ENCODE measurements at regions not wholly inside any gene's neighbourhood (a gene's known extent, or its start where the extent isn't known, plus 50 kb on each side); places are given as distances from the start of the nearest gene placed in this dataset.

- no peak overlapping the region for H3K4me3 Mint-ChIP-seq
- Histone ChIP-seq H3K4me1 (ENCODE audit: insufficient read depth, low read length) (no peaks in the 10 kb centered on the region), H4K91ac (ENCODE audit: insufficient read length, low read depth, low read length) (no peak overlapping the region), H3T11ph (ENCODE audit: low read length) (no peak overlapping the region), H2BK12ac (ENCODE audit: insufficient read length, low read depth, low read length) (no peak overlapping the region), H3K18ac (ENCODE audit: insufficient read length, low read depth, low read length) (no peak overlapping the region), H4K8ac (replicated peaks; ENCODE audit: insufficient read length, low read depth, low read length) (no peak overlapping the region), H3K4me2 (ENCODE audit: insufficient read depth, insufficient read length, low read length) (no peak overlapping the region), H2AK5ac (ENCODE audit: insufficient read length, low read length) (no peak overlapping the region), H2BK120ac (ENCODE audit: low read depth, low read length, poor library complexity, severe bottlenecking) (no peak overlapping the region), H3K9ac (ENCODE audit: extremely low read depth, insufficient read length, low read length) (no peak overlapping the region), H3K23me2 (ENCODE audit: insufficient read length, low read depth, low read length, poor library complexity, severe bottlenecking) (no peaks in the 10 kb centered on the region), H3K23ac (ENCODE audit: insufficient read length, low read depth, low read length) (no peak overlapping the region), H4K5ac (ENCODE audit: insufficient read length, low read depth, low read length) (no peak overlapping the region), H3K79me2 (ENCODE audit: insufficient read depth, low read length) (no peaks in the 10 kb centered on the region), H2BK20ac (ENCODE audit: low read depth, low read length, poor library complexity, severe bottlenecking) (no peak overlapping the region), H3K79me1 (ENCODE audit: insufficient read depth, low read depth, low read length, poor library complexity, severe bottlenecking) (no peaks in the 10 kb centered on the region), H2BK15ac (ENCODE audit: low read depth, low read length) (no peak overlapping the region), H2BK5ac (ENCODE audit: insufficient read length, low read length) (no peak overlapping the region), H2AFZ (ENCODE audit: low read length) (no peak overlapping the region), H3K27ac (ENCODE audit: insufficient read length, low read depth, low read length) (no peak overlapping the region), H4K20me1 (ENCODE audit: control insufficient read depth, insufficient read depth, insufficient read length) (no peaks in the 10 kb centered on the region), H3K56ac (ENCODE audit: insufficient read length, low read depth, low read length) (no peak overlapping the region), H3K27me3 (ENCODE audit: insufficient read depth, low read length) (no peaks in the 10 kb centered on the region), H3K9me3 (ENCODE audit: control insufficient read depth, low read depth, low read length) (no peaks in the 10 kb centered on the region), H3K14ac (ENCODE audit: insufficient read depth, low read length) (no peak overlapping the region), H3K4ac (ENCODE audit: low read depth, low read length) (no peak overlapping the region)
- H3K27me3 Mint-ChIP-seq (ENCODE audit: low read depth) = no peaks in the 10 kb centered on the region
- DNase-seq = no peak
- H3K27ac Mint-ChIP-seq = no peak overlapping the region
- TF ChIP-seq CTCF (conservative IDR thresholded peaks at IDR 0.05) = no peak
- no peaks in the 10 kb centered on the region; a peak in 1 of 7 replicates for H3K36me3 Mint-ChIP-seq (ENCODE audit: insufficient read depth in 1 of 3, low read depth in 3 of 3)
- H3K9me3 Mint-ChIP-seq = no peaks in the 10 kb centered on the region
- WGBS (ENCODE audit: extremely low coverage, insufficient read length, low lambda C conversion rate) = no CpG with 5 or more reads among the region's 3 CpGs
- H3K4me1 Mint-ChIP-seq = peaks cover 0 to 9% of the 10 kb centered on the region in 2 experiments; a peak in 2 of 4 replicates
Observed at GRCh38 chr6:122014961-122015360, 384.5 kb upstream of the HSF2 start.

Measured in H9 (cell line).